NCI-H2029 (cell line): ENCODE measurements at regions not wholly inside any gene's neighbourhood (a gene's known extent, or its start where the extent isn't known, plus 50 kb on each side); places are given as distances from the start of the nearest gene placed in this dataset.
A peak's percentile ranks its signal among the peaks of the same experiment; 100 is the strongest.

Experiments
- DNase-seq: peaks from one replicate; lab custom pipeline; 2025; lab: John Stamatoyannopoulos, UW

DNA sequence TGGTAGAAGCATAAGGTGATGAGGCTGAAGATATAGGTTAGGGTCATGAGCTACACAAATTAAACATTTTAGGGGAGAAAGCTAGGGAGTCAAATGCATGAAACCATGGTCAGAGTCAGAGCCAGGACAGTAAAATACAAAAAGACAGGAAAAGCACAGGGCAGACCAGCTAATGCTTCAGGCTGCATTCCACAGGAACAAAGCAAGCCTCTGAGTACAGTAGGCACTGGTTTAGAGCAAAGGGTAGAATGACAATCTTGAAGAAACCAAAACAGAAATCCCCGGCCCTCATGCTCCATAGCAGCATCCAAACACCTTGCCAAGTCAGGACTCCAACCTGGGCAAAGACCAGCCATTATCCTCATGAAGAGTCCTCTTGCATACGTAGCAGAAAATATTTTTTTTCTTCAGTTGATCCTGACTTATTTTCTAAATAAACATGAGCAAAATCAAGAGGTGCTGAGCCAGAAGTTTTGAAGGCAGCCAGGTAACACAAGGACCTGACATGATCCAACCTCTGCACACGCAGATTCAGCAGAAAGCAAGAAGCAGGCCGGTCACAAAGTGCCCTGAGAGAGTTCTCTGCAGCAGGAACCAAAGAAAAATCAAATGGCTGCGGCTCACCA lies 273.1 kb downstream of the TTLL7 start:
- no peak for DNase-seq

DNA sequence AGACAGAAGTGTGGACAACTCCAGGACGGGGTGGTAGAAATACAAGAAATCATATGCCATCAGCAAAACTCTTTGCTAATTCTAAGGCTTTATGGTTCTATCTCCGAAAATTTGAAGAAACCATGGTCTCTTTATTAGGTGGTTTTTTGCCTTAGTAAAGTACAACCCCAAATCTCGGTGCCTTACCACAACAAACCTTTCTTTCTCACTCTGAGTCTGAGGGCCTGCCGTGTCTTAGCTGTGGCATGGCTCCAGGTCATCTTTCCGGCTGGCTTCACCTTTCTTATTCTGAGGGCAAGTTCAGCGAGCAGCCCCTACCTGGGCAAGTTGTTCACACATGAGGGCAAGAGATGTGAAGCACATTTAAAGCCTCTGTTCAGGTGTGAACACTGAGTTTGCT lies 280.6 kb downstream of the TTLL7 start:
- no peak for DNase-seq

DNA sequence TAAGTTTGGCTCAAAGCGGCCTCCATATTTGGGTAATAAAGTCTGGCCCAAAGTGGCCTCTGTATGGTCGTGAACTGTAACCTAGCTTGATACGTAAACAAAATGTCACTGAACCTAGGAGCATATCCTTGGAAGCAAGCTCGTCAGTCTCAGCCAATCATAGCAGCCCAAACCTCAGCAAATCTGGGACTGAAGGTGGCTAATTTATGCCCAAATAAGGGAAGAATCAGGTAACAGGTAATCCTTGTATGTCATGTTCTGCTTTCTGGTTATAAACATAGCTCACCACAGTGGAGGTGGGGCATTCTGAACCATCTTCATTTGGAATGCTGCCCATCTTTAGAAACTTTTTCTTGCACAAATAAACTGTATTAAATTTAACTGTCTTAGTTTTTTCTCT lies 281.1 kb downstream of the TTLL7 start:
- no peak for DNase-seq

DNA sequence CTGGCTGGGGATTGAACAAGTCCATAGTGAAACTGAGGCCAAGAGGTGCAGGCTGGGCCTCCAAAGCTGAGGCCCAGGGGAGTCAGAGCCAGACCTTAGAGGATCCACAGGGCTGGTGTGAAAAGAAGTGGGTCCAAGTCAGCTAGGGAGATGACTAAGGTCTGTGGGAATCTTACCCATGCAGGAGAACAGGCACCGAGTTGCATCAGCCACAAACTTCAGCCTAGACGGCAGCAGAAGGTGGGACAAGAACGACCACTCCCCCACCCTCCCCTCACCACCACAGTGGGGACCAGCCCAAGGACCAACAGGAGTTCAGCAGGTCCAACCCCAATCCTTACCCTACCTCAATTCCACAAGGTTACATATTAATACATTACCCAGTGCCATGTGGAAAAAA lies 282.3 kb downstream of the TTLL7 start:
- no peak for DNase-seq

DNA sequence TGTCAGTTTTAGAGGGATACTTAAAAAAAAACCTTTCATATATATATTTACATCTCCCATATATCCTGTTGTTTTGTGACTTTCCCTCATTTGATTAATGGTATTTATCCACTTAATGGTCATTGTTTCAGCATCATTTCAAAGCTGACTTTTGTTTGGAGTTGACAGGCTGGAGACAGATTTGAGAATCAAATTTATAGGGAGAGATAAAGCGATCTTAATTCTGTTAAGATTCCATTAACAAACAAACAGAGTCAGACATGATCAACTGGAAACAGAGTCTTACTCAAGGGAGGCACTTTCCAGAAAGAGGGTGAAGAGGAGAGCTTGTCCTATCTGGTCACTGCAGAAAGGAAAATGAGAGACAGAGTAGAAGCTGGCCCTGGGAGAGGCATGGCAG lies 283.4 kb downstream of the TTLL7 start:
- no peak for DNase-seq

DNA sequence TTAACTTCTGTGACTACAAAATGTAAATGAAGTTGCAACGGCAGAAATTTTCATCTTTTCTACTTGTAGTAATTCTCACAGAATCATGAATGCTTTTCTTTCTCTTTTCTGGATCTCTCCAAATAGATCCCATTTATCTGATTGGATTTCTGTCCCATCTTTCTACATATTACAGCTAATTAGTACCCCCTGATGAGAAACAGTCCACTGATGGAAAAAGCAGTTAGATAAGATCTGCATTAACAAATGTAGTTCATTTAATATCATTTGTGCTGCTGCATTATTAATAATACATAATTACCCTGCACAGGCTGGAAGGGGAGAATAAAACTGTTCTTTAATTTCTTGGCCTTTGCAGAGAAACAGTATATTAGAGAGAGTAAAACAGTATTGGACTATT lies 289.3 kb downstream of the TTLL7 start:
- no peak for DNase-seq

DNA sequence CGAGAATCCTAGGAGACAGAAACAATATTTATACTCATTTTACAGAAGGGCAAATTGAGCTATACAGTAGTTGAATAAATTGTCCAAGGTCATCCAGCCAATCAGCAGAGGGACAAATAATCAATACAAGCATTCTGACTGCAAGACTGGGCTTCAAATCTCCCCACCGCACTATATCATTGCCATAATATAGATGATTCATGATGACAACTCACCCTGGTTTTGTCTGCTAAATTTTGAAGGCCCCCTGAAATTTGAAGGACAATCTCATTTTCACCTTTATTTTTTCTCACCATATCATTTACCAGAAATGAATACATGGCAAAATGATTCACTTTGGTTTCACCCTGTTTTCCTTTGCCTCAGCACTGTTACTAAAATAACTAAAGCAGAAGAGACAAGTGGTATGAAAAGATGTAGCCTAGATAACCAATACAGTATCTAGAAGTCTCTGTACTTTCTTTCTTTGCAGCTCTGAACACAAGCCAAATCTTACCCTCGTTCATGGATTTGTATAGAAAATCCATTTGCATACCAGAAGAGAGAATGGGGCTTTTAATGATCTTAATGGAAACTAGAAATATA lies 292.5 kb downstream of the TTLL7 start:
- no peak for DNase-seq

DNA sequence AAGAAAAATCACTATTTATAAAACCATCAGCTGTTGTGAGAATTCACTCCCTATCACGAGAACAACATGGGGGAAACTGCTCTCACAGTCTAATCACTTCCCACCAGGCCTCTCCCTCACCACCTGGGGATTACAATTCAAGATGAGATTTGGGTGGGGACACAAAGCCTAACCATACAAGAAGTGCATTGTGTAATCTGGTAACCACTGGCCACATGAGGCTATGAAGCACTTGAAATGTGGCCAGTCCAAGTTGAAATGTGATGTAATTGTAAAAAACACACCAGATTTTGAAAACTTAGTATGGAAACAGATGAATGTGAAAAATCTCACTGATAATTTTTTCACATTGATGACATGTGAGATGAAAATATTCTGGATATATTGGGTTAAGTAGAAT lies 293.8 kb downstream of the TTLL7 start:
- no peak for DNase-seq

DNA sequence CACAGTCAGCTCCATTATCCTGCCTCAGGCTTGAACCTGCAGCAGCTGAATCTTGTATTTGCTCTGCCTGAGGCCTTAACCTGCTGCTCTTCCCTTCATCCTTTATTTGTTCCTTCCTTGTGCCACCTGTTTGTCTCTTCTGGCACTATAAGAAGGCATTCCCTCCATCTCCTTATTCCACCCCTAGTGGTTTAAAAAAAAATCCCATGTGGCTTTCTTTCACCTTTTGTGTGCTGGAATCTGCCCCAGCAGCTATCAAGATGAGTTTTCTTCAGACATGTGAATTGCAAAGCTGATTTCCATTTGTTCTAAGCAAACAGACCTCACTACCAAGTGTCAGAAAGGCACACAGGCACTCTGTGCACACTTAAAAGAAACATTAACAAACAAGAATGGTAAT lies 294.6 kb downstream of the TTLL7 start:
- DNase-seq: no peak

DNA sequence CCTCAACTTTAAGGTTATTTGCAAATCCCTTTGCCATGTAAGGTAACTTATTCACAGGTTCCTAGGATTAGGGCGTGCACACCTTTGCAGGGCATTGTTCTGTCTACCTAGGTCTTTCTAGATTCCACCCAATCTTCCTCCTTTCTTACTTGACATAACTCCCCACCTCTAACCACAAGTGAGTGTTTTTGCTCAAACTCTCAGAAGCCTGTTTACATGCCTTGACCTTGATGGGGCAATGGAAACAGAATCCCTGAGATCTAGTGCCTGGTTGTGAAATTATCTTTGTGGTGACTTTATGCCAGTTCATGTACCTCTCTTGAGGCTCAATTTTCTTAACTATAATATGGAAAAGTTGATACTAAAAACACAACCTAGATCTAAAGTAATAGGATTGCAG lies 296.6 kb downstream of the TTLL7 start:
- DNase-seq: no peak

DNA sequence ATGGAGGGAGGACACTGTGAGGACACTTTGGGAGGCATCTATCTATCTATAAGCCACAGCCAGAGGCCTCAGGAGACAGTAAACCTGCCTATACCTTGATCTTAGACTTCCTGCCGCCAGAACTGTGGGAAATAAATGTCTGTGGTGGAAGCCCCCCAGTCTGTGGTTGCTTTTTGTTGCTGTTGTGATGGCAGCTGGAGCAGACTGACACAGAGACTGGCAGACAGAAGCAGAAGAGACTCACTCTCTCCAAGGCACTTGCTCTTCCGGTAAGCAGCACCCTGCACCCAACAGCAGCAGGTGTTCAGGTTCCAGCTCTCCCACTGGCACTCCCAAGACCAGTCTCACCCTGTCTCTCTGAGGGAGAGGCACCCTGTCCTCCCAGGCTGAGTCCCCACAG lies 297.6 kb downstream of the TTLL7 start:
- DNase-seq: no peak

DNA sequence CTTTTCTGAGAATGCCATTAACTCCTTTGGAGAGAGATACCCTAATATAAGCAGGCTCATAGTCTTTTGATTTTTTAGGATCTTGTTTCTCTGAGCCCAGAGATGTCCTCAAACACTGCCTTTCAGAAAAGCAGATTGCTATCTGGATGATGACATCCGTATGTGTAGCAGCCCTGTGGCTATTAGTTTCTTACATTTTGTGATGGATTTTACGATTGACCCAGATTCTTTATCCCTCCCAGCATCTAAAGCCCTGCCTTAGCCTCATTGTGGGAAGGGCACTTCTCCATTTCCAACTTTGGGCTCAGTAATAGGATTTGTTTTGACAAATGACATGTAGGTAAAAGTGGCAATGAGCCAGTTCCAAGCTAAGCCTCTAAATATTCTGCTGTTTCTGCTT lies 300.3 kb downstream of the TTLL7 start:
- DNase-seq: no peak

DNA sequence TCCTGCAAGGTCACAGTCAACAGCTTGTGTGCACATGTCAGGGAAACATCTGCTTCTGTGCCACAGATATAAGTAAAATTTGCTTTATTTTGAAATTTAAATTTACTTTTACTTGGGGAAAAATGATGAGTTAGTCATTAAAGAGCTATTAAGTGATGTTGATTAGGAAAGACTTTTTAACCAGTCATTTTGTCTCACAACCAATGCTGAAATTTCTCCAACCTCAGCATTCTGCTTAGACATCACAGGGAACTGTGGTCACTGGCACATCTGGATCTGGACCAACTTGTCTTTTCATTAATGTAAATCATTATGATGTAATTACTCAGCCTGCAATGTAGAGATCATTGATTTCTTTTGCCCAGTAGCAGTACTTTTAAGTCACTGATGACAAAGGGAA lies 301.0 kb downstream of the TTLL7 start:
- no peak for DNase-seq

DNA sequence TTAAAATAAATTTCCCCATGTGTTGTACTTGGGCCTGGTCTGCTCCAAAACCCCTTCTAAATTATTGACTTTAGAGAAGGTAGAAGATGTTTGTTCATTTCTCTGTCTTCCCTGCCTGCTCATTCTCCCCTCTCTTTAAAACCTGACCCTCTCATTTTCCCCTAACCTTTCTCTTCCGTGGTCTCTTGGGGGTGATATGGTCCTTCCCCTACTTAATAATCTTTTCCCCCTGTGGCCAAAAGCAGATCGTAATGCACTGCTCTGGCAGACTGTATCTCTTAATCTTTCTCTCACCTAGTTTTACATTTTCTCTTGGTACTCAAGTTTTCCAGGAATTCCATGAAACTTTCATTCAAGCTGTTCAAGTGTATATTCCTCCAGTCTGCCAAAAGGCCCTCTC lies 301.7 kb downstream of the TTLL7 start:
- no peak for DNase-seq

DNA sequence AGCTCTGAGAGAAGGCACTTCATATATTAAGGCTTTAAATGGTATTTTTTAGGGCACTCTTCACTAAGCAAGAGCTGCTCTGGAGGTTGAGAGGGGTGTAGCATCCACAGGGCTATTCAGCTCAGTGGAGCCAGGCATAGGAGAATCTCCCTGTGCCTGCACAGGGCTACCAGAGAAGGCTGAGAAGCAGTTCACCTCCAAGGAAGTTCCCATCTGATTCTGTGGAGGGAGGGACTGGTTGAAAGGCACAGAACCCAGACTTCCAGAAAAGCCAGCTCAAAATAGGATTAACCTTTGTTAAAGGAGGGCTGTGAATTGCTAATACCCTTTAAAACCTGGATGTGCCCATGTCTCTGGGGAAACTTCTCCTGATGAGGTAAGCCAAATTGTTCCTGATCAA lies 304.5 kb downstream of the TTLL7 start:
- no peak for DNase-seq

DNA sequence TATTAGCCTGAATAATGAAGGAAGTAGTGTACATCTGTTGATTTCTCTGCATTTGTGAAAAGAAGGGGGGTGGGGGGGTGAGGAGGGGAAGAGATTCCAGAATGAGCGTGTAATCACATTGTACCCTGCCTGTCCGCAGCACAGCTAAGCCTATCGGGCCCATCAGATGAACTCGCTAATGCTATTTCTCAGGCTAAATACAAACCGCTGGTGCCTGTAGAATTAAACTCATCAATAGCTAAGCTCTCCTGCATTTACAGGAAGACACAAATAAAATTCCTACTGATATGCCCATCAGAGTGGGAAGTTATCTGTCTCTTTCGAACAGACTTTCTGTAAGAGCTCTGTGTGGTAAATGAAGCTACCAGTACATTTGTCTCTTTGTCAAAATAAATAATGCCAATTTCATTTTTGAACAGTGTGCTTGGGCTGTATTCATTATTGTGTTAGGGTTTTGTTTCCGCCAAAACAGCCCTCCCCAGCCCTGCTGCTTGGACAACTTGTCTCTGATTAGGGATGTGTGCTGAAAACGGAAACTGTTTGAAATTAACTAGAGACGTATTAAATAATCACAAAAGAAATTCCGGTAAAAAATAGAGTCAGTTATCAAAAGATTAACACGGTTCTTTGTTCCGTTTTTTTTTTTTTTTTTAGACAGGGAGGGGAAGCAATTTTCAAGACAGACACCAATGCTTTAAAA lies 305.4 kb downstream of the TTLL7 start:
- DNase-seq: no peak

DNA sequence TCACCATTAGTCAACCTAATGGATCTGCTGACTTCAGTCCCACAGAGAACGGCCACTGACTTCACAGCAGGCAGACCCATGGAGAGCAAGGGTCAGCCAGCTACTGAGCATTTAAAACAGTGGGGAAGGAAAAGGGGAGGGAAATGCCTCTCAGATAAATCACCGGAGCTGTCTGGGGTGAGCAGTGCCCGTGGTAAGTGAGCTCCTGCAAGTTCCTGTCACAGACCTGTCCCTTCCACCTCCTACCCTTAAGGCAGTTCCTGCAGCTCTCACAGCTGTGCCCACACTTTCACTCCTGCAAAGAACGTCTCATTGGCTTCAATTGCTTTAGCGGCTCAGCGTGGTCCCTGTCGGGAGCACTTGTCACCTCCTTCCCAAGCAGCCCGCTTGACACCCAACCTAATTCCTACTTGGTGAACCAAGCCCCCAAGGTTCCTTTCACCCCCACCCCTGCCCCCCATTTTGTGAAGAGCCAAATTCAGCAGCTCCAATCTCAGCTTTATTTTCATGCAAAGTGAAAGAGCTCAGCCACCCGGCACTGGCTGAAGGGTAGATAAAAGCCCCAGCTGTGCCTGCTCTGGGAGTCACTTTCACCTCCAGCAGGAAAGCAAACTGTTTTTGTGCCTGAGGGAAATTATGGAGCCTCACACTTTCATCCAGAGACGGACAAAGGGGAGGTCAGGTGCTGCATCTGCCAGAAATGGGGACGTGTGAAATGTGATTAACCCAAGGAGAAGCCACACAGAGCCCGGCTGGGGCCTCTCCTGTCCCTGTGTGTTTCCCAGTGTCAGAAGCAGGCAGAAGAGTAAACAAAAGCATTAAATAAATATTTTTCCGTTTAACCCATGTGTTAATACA lies 306.2 kb downstream of the TTLL7 start:
- DNase-seq: peak; percentile 8

DNA sequence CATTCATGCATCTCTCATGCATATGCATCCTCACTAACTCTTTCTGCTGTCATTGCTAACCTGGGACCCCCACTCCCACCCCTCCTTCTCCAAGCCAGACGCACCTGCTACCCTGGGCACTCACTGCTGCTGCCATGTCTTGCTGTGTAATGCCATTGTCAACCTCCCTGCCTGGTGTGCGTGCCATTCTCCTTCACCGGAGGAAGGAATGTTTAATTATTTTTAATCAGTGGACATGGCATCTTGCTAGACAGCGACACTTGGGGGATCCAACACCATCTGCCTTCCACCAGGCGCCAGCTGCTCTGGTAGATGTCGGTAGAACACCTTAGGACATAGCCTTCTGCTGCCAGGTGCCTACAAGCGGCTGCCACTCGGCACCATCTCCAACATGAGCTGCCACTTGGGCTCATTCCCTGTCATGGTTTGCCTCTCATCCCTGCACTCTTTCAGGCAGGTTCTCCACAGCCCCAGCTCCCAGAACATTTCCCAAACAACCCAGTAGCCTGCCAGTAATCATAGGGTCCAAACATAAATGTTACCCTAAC lies 306.9 kb downstream of the TTLL7 start:
- DNase-seq: no peak

DNA sequence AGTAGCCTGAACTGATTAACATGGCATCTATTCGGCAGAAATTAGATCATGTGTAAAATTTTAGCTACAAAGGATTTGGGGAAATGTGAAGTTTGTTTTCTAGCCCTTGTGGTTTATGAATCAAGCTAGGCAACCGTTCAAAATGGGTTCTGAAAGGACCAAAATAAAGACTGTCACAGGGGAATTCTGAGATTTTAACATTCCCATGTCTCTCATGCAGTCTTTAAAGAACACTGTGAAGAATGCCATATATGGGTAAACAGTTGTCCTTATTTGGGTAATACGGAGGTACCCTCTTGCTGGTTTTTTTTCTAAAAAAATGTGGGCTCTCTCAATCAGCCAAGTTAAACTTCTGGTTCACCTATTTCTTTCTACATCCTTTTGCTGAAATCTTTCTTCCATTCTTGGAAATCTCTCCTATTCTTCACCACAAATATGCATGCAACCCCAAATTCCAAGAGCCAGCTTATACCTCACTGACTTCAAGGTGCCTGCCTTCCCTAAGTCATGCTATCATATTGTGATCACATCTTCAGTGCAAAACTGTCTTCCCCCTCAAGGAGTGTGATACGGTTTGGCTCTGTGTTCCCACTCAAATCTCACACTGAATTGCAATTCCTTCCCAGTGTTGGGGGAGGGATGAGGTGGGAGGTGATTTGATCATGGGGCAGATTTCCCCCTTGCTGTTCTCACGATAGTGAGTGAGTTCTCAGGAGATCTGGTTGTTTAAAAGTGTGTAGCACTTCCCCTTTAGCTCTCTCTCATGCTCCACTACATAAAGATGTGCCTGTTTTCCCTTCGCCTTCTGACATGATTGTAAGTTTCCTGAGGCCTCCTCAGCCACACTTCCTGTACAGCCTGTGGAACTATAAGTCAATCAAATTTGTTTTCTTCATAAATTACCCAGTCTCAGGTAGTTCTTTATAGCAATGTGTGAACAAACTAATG lies 308.7 kb downstream of the TTLL7 start:
- DNase-seq: no peak

DNA sequence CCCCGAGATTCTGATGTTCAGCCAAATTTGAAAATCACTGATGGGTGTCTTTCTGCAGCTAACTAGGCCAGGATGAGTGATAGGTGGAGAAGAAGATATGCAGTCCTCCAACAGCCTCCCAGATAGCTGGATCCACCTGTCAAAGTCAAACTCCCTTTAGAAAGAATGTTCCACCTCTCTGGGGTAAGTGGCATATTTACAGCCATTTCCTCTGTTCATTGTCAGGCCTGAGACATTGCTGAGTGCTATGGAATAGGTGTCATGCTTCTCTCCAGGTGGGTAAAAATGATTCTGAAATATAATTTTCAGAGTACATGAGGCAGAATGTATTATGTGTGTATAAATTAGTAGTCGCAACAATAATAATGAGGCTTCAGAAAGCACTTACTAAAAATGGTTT lies 316.8 kb downstream of the TTLL7 start:
- DNase-seq: no peak

DNA sequence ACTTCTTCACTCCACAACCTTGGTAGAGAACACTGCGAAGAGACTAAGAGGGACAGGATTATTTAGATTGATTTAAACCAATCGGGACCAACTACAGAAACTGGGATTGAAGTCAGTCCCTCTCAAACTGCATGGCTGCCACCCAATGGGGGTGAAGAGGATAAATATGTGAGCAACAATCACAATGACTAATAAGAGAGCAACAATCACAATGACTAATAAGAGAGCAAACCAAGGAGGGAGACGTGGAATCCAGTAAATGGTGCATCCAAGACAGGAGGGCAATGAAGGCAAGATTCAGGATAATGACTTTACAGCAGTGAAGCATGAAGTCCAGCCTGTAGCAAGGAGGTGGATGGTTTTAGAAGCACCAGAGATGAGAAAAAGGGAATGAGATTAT lies 322.8 kb downstream of the TTLL7 start:
- DNase-seq: no peak
